AG09309 (cell line): ENCODE measurements at regions not wholly inside any gene's neighbourhood (a gene's known extent, or its start where the extent isn't known, plus 50 kb on each side); places are given as distances from the start of the nearest gene placed in this dataset.
A peak's percentile ranks its signal among the peaks of the same experiment; 100 is the strongest.

Experiments used
- DNase-seq: peaks from one replicate; pipeline ENCODE4 v3.0.0-alpha.2; 2010; ENCODE audit warnings: low read depth
- H3K4me3 ChIP-seq: 2 replicates; pipeline ENCODE4 v1.5.1; 2011; ENCODE audit warnings: mild to moderate bottlenecking, low read depth, low read length, moderate library complexity; ENCODE audit not compliant: control insufficient read depth
- TF ChIP-seq, protein P1 (sequence below): IDR thresholded peaks from 2 replicates; pipeline ENCODE4 v1.5.1; 2011; ENCODE audit warnings: mild to moderate bottlenecking, low read depth, low read length, inconsistent platforms; ENCODE audit not compliant: insufficient read depth, control insufficient read depth; ENCODE audit errors: missing control alignments

DNA sequence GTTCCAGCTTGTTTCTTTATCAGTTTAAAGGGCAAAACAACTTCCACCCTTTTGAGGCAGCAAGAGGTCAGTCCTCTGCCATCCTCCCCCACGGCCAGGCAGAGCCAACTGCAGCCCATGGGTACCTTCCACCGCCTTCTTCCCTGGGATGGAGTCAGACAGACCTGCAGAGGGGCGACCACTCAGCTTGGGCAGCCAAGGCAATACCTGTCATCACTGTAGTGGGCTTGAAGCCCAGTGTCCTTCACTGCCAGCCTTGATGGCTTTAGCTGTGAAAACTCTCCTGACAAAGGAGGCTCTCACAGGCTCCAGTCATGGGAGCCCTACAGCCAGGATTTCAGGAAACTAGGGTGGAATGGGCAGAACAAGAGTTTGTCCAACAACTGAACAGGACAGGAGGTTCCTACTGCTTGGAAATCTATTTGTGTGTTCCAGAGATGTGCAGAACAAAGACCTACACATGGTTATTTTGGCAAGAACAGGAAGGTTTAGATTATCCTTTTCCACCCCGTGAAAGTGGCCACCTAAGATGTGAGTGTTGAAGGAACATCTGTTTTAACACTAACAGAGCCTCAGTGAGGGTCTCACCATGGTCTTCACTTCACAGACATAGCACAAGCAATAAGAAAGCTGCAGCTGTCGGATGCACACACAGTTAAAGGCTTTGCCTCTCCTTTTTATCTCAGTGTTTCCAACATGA lies 93.9 kb upstream of the RMDN2 start:
- no peak overlapping the region for H3K4me3 ChIP-seq
- DNase-seq = no peak
- TF ChIP-seq, protein P1, sequence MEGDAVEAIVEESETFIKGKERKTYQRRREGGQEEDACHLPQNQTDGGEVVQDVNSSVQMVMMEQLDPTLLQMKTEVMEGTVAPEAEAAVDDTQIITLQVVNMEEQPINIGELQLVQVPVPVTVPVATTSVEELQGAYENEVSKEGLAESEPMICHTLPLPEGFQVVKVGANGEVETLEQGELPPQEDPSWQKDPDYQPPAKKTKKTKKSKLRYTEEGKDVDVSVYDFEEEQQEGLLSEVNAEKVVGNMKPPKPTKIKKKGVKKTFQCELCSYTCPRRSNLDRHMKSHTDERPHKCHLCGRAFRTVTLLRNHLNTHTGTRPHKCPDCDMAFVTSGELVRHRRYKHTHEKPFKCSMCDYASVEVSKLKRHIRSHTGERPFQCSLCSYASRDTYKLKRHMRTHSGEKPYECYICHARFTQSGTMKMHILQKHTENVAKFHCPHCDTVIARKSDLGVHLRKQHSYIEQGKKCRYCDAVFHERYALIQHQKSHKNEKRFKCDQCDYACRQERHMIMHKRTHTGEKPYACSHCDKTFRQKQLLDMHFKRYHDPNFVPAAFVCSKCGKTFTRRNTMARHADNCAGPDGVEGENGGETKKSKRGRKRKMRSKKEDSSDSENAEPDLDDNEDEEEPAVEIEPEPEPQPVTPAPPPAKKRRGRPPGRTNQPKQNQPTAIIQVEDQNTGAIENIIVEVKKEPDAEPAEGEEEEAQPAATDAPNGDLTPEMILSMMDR = no peak

DNA sequence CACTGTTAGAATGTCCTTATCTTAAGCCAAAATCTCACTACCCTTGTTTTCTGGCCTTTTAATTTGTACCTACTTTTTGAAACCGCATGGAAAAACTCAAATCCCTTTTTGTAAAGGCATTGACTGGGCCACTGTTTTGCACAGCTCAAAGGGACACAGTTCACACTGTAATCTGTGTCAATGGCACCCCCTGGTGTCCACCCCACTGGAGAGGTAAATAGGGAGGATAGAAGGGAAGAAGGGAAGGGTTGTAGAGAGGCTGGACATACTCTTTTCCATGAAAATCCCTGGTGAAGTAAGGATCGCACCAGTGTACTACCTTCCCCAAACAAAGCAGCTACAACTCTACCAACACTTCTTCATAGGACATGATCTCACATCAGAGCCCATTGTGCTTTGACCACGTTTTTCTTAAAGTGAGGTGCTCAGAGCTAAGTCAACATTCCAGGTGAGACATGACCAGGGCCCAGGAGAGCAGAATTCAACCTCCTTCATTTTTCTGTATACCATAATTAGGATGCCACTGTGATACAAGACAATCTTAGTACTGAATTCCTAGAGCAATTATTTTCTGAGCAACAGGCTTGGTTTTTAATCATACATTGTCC lies 92.4 kb upstream of the RMDN2 start:
- TF ChIP-seq, protein P1 = peak; percentile 85
- DNase-seq = peak; percentile 47
- H3K4me3 ChIP-seq = no peak overlapping the region

DNA sequence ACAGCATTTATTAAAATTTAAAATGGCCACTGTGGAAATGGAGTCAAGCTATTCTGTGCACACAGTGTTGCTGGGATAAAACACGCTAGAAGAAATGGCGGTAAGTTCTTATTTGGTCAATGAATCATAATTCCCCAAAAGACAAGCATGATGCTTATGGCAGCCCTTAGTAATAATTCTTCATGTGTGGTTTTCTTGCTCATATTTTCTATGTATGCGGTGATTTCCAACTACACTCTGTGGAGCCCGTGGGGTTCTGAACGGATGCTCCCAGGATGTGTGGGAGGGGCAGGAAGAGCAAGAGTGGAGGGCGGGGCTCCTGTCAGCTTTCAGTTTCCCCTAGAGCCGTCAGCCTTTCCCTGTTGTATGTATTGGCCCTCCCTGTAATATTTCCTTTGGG lies 91.7 kb upstream of the RMDN2 start:
- TF ChIP-seq, protein P1 = no peak
- H3K4me3 ChIP-seq = no peak overlapping the region
- no peak for DNase-seq

- no peak for DNase-seq
- H3K4me3 ChIP-seq = no peak overlapping the region
- TF ChIP-seq, protein P1 = no peak
Measured at GRCh38 chr2:37836270-37836669, 88.8 kb upstream of the RMDN2 start.

- DNase-seq = no peak
- TF ChIP-seq, protein P1 = no peak
- no peak overlapping the region for H3K4me3 ChIP-seq
Measured at GRCh38 chr2:37836711-37837110, 88.4 kb upstream of the RMDN2 start.

GRCh38 chr2:37837628-37838328 lies 87.3 kb upstream of the RMDN2 start:
- no peak for DNase-seq
- TF ChIP-seq, protein P1 = no peak
- H3K4me3 ChIP-seq = no peak overlapping the region
